ENCODE measurements at regions not wholly inside any gene's neighbourhood (a gene's known extent, or its start where the extent isn't known, plus 50 kb on each side); places are given as distances from the start of the nearest gene placed in this dataset.

- BruUV-seq (replicated peaks): no TSS peak
- Histone ChIP-seq H3K27ac (ENCODE audit: extremely low read depth, low read depth, low read length) (no peak overlapping the region), H3K4me1 (replicated peaks in 1 of 2; ENCODE audit: control insufficient read depth in 2 of 2, insufficient read depth in 2 of 2, low read length in 2 of 2) (no peaks in the 10 kb centered on the region), H3K9me1 (ENCODE audit: control insufficient read depth, insufficient read depth, low read length) (no peaks in the 10 kb centered on the region), H3K27me3 (ENCODE audit: control insufficient read depth in 2 of 2, insufficient read depth in 2 of 2, low read length in 2 of 2) (no peaks in the 10 kb centered on the region), H3K9me3 (replicated peaks; ENCODE audit: control insufficient read depth, insufficient read depth, low read depth, low read length) (no peaks in the 10 kb centered on the region), H3K4me2 (ENCODE audit: insufficient read depth, low read length) (no peak overlapping the region), H3K9ac (ENCODE audit: insufficient read depth in 1 of 2, low read depth in 2 of 2, low read length in 2 of 2) (no peak overlapping the region), H3K79me2 (ENCODE audit: control insufficient read depth, insufficient read depth, low read length) (no peaks in the 10 kb centered on the region), H3K4me3 (no peak overlapping the region), H3K36me3 (ENCODE audit: control insufficient read depth, insufficient read depth, low read length) (no peaks in the 10 kb centered on the region), H2AFZ (ENCODE audit: low read depth, low read length) (no peak overlapping the region), H4K20me1 (replicated peaks; ENCODE audit: control insufficient read depth, insufficient read depth, low read length) (no peaks in the 10 kb centered on the region)
- in situ Hi-C loops (cut with MboI): no loop called here
- WGBS (ENCODE audit: insufficient coverage, low coverage, missing lambda C conversion rate): 8% methylated on average over 2 of the region's 2 CpGs
- ChIA-PET POLR2A (no interaction called here), CTCF (ENCODE audit: low intra/inter-chr PET ratio) (no interaction called here)
- intact Hi-C loops (cut with micrococcal nuclease): no loop called here
- ATAC-seq: no peak
- FAIRE-seq: no peak
- DNase-seq (ENCODE audit: extremely low read depth in 1 of 4, low spot score in 3 of 4): no peak
- TF ChIP-seq HMG20A (CRISPR knock-in tag; conservative IDR thresholded peaks at IDR 0.05): no peak
- no peak for TF ChIP-seq ZHX1 (conservative IDR thresholded peaks at IDR 0.05; ENCODE audit: low read length)
- TF ChIP-seq ZBTB8A (IDR thresholded peaks at IDR 0.05; ENCODE audit: partially characterized antibody): no peak
- TF ChIP-seq RBM14 (IDR thresholded peaks at IDR 0.05; ENCODE audit: borderline replicate concordance, insufficient read depth, low read depth, low read length): no peak
Observed at GRCh38 chr14:25246751-25247150, 196.8 kb upstream of the STXBP6 start.

Measured in K562 (cell line).